HUES48 (cell line): ENCODE measurements at regions not wholly inside any gene's neighbourhood (a gene's known extent, or its start where the extent isn't known, plus 50 kb on each side); places are given as distances from the start of the nearest gene placed in this dataset.
"Not testable (repeated sequence)": the region's sequence is repeated elsewhere in the genome, so short reads cannot be mapped to it uniquely, and the experiment has no call there.

ENCODE experiments used
- H3K27ac ChIP-seq: one replicate; pipeline ENCODE4 v1.7.0; 2013; ENCODE audit warnings: low read depth, low read length, inconsistent platforms
- H3K27me3 ChIP-seq: 2 replicates; pipeline ENCODE4 v1.6.1; 2013; ENCODE audit warnings: mild to moderate bottlenecking, low read length; ENCODE audit not compliant: control insufficient read depth, insufficient read depth
- H3K36me3 ChIP-seq: 2 replicates; pipeline ENCODE4 v1.6.1; 2013; ENCODE audit warnings: low read length; ENCODE audit not compliant: control insufficient read depth, insufficient read depth
- H3K4me1 ChIP-seq: 2 replicates; pipeline ENCODE4 v1.6.1; 2013; ENCODE audit warnings: mild to moderate bottlenecking, low read length; ENCODE audit not compliant: control insufficient read depth, insufficient read depth
- H3K4me3 ChIP-seq: 2 replicates; pipeline ENCODE4 v1.5.1; 2013; ENCODE audit warnings: mild to moderate bottlenecking, low read depth, low read length
- H3K9ac ChIP-seq: 2 replicates; pipeline ENCODE4 v1.6.1; 2013; ENCODE audit warnings: mild to moderate bottlenecking, low read depth, low read length, moderate library complexity
- H3K9me3 ChIP-seq: 2 replicates; pipeline ENCODE4 v1.6.1; 2013; ENCODE audit warnings: low read length; ENCODE audit not compliant: control insufficient read depth, insufficient read depth

DNA sequence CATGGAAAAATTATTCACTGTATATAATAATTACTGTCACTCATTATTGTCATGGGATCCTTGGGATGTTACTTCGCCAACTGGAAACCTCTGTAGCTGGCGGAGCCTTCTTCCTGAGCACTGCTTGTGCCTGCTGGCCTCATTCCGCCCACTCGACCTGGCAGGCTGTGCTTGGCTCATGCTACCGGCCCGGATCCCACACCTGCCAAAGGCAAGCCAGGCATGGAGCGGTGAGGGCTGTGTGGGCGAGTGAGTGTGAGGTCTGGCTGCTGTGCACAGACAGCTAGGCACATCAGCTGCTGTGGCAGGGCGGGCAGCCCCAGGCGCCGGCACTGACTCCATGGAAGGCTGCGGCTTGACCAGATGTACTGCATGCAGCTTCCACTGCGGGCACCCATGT lies 78.4 kb downstream of the DISP1 start:
- Histone ChIP-seq H3K36me3 (no peaks in the 10 kb centered on the region), H3K4me1 (no peaks in the 10 kb centered on the region), H3K9ac (no peak overlapping the region), H3K4me3 (no peak overlapping the region), H3K27me3 (no peaks in the 10 kb centered on the region), H3K9me3 (no peaks in the 10 kb centered on the region), H3K27ac (no peak overlapping the region)

DNA sequence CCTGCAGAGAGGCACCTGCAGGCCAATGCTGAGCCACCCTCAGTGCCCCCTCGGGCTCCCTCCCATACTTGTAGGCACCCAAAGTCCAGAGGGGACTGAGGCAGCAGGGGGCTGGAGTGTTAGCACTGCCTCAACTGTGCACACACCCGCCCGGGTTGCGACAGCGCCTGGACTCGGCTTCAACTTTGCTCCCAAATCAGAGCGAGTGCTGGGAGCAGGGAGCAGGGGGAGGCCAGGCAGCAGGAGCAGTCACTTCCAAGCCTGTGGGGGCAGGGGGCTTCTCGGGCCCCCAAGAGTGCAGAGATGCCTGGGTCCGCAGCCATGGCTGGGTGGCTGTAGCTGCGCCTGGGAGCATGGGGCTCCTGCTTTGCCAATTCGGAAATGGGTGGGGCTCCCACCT lies 79.5 kb downstream of the DISP1 start:
- Histone ChIP-seq H3K27ac (no peak overlapping the region), H3K36me3 (no peaks in the 10 kb centered on the region), H3K4me1 (no peaks in the 10 kb centered on the region), H3K9me3 (no peaks in the 10 kb centered on the region), H3K4me3 (no peak overlapping the region), H3K27me3 (no peaks in the 10 kb centered on the region), H3K9ac (no peak overlapping the region)

DNA sequence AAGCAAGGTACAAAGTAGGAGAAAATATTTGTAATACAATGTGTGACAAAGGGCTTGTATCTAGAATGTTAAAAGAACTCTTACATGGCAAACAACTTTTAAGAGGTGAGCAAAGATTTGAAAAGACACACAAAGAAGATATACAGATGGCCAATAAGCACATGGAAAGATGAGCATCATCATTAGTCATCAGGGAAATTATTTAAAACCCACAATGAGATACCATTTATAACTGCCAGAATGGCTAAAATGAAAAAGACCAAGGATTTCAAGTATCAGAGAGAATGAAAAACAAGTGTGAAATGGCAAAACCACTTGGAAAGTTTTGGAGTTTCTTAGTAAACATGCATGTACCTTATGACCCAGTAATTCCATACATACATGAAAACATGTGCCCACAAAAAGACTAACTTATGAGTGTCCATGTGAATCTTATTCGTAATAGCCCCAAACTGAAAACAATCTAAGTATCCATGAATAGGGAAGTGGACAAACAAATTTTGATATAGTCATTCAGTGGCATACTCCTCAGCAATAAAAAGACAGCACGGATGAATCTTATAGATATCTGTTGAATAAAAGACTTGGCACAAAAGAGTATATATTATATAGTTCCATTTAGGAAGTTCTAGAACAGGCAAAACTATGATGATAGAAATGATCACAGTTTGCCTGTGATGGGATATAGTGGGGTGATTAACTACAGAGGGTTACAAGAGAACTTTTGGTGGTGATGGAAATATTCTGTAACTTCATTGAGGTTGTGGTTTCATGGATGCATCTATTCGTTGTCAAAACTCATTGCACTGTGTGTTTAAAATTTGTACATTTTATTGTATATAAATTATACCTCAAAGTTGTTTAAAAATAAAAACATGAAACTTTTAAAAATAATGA lies 82.0 kb downstream of the DISP1 start:
- H3K27ac ChIP-seq: no peak overlapping the region
- no peaks in the 10 kb centered on the region for H3K27me3 ChIP-seq
- no peaks in the 10 kb centered on the region for H3K9me3 ChIP-seq
- no peak overlapping the region for H3K4me3 ChIP-seq
- no peaks in the 10 kb centered on the region for H3K4me1 ChIP-seq
- H3K9ac ChIP-seq: no peak overlapping the region
- H3K36me3 ChIP-seq: no peaks in the 10 kb centered on the region

DNA sequence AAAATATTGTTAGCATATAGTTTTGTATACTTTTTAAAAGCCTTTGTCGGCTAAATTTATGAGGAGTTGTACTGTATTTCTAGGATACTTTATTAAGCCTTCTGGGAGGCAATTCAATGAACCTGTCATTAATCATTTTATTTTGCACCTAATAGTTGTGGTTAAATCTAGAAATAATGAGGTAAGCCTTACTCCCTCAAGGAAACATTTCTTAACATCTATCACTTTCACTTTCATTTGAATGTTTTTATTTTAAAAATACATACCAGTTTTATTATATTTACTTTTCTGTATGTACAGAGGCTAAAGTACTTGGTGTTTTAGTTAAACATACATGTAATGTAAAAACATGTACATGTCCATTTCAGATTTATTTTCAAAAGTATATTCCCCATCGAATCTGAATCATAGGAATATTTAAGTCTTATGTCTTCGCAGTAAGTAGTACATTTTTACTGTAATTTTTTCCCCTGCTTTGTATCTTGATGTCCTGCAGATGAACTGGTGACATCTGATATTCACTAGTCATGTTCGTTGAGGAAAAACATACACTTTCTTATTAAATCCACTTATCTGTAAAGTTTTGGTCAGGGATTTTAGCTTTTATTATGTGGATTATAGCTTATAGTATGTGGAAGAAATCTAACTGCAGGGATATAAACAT lies 82.8 kb downstream of the DISP1 start:
- Histone ChIP-seq H3K9me3 (no peaks in the 10 kb centered on the region), H3K36me3 (no peaks in the 10 kb centered on the region), H3K9ac (no peak overlapping the region), H3K27me3 (no peaks in the 10 kb centered on the region), H3K4me1 (no peaks in the 10 kb centered on the region), H3K4me3 (no peak overlapping the region), H3K27ac (no peak overlapping the region)

DNA sequence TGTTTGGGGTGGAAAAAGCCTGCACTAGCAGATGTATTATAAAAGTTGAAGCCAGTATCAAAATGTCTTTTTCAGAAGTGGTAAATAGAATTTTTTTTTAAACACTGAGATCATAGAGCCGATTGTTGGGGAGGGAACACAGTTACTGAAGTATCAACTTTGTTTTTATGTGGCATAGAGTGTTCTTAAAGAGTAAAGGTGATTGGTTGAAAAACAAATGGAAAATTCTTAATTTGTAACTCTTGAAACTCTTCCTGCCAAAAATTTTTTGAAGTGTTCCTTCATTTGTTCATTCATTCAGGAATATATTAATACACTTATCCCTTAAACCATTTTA lies 83.3 kb downstream of the DISP1 start:
- Histone ChIP-seq H3K4me3 (no peak overlapping the region), H3K36me3 (no peaks in the 10 kb centered on the region), H3K9me3 (no peaks in the 10 kb centered on the region), H3K27me3 (no peaks in the 10 kb centered on the region), H3K9ac (no peak overlapping the region), H3K4me1 (no peaks in the 10 kb centered on the region), H3K27ac (no peak overlapping the region)

DNA sequence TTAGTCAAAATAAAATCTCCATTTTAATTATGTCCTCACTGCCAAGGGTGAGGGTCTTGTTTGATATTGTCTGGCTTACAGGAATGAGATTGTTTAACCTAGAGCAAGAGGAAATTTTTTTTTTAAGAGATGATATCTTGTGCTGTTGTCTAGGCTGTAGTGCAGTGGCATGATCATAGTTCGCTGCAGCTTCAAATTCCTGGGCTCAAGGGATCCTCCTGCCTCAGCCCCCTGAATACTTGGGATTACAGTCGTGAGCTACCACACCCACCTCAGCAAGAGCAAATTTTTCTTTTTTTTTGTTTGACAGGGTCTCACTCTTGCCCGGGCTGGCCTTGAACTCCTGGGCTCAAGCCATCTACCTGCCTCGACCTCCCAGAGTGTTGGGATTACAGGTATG lies 84.6 kb downstream of the DISP1 start:
- Histone ChIP-seq H3K27me3 (no peaks in the 10 kb centered on the region), H3K4me1 (no peaks in the 10 kb centered on the region), H3K36me3 (no peaks in the 10 kb centered on the region), H3K9ac (no peak overlapping the region), H3K27ac (no peak overlapping the region), H3K4me3 (no peak overlapping the region), H3K9me3 (no peaks in the 10 kb centered on the region)

DNA sequence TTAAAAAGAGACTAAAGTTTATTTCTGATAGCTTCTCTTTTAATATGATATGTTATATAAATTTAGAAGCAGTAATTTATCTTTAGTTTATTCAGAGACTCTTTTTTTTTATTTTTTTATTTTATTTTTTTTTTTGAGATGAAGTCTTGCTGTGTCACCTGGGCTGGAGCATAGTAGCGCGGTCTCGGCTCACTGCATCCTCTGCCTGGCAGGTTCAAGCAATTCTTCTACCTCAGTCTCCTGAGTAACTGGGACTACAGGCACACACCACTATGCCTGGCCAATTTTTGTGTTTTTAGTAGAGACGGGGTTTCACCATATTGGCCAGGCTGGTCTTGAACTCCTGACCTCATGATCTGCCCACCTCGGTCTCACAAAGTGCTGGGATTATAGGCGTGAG lies 89.6 kb downstream of the DISP1 start:
- no peaks in the 10 kb centered on the region for H3K36me3 ChIP-seq
- H3K27ac ChIP-seq: no peak overlapping the region
- H3K4me3 ChIP-seq: no peak overlapping the region
- H3K27me3 ChIP-seq: no peaks in the 10 kb centered on the region
- H3K4me1 ChIP-seq: no peaks in the 10 kb centered on the region
- no peak overlapping the region for H3K9ac ChIP-seq
- H3K9me3 ChIP-seq: no peaks in the 10 kb centered on the region

DNA sequence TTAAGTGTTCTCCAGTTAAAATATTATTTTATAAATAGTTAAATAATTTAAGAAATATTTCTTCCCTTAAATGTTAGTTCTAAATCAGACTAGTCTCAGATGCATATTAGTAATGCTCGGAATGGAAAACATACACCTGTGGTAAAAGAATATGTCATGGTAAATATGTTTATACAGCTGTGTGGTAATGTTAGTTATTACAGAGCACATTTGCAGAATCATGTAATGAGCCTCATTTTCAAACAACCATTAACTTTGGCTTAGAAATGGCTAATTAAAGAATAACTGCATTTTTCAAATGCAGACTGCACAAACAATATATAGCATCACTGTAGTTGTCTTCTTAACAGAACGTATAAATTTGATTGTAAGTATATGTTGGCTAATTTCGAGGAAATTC lies 90.3 kb downstream of the DISP1 start:
- Histone ChIP-seq H3K27me3 (no peaks in the 10 kb centered on the region), H3K4me1 (no peaks in the 10 kb centered on the region), H3K9me3 (no peaks in the 10 kb centered on the region), H3K36me3 (no peaks in the 10 kb centered on the region), H3K27ac (no peak overlapping the region), H3K4me3 (no peak overlapping the region), H3K9ac (no peak overlapping the region)

DNA sequence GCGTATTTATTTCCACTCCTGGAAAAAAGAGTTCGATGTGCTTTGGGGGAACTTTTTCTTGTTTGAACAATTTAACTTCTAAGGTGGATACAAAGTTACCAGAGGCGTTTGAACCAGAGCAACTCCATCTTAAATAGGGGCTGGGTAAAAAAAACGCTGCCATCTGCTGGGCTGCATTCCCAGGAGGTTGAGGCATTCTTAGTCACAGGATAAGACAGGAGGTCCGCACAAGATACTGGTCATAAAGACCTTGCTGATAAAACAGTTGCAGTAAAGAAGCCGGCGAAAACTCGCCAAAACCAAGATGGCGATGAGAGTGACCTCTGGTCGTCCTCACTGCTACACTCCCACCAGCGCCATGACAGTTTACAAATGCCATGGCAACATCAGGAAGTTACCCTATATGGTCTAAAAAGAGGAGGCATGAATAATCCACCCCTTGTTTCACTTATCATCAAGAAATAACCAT lies 91.5 kb downstream of the DISP1 start:
- not testable (repeated sequence) for H3K36me3 ChIP-seq, H3K4me3 ChIP-seq, H3K27ac ChIP-seq

DNA sequence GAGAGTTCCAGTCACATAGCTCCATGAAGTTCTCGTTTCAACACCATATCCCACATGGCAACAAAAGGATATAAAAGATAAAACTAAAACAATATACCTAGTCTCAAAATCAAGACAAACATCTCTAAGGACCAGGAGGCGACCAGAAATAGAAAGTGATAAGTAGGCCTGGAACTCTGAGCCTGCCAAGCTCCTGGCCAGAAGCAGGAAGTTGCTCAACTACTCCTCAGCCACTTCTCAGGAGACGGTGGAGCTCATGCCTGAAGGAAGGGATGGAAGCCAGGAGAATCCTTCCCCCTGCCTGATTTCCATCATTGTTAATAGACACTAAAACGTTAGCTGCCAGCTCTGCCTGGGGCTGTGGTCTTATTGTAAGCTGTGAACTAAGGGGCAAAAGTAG lies 94.7 kb downstream of the DISP1 start:
- Histone ChIP-seq H3K9me3 (no peaks in the 10 kb centered on the region), H3K27ac (no peak overlapping the region), H3K36me3 (no peaks in the 10 kb centered on the region), H3K9ac (no peak overlapping the region), H3K4me1 (no peaks in the 10 kb centered on the region), H3K4me3 (no peak overlapping the region), H3K27me3 (no peaks in the 10 kb centered on the region)

More for the DNA sequence above, 91.5 kb downstream of the DISP1 start:
- not testable (repeated sequence) for H3K4me1 ChIP-seq, H3K9ac ChIP-seq, H3K27me3 ChIP-seq, H3K9me3 ChIP-seq

DNA sequence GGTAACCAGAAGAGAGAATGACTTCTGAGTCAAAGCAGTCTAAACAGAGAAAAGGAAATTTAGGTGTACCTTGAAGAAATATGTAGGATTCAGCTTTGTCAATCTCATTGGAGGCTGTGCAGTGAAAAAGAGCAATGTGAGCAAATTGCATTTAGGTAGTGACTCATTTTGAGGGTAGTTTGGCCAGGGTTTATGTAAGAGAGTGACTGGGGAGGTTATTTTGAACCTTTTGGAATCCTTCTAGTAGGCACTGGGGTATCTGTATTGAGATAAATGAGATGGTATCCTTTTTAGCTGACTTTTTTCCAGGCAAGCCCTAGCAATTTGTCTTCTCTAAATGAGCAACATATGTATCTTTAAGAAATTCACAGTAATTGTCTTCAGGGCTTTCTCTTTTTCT lies 95.9 kb downstream of the DISP1 start:
- no peak overlapping the region for H3K9ac ChIP-seq
- H3K27me3 ChIP-seq: no peaks in the 10 kb centered on the region
- no peaks in the 10 kb centered on the region for H3K36me3 ChIP-seq
- H3K27ac ChIP-seq: no peak overlapping the region
- no peak overlapping the region for H3K4me3 ChIP-seq
- H3K9me3 ChIP-seq: no peaks in the 10 kb centered on the region
- no peaks in the 10 kb centered on the region for H3K4me1 ChIP-seq
